Right lung (tissue), 2 donors: ENCODE measurements at regions not wholly inside any gene's neighbourhood (a gene's known extent, or its start where the extent isn't known, plus 50 kb on each side); places are given as distances from the start of the nearest gene placed in this dataset.
"Not testable (repeated sequence)": the region's sequence is repeated elsewhere in the genome, so short reads cannot be mapped to it uniquely, and the experiment has no call there.

Experiments
- DNase-seq, 2 donors: peaks; one replicate each; pipeline ENCODE4 v3.0.0-alpha.2; 2013

- no peak for DNase-seq
Measured at GRCh38 chr5:167104351-167104750, 1187.1 kb upstream of the WWC1 start.

GRCh38 chr5:167105941-167106340 lies 1185.5 kb upstream of the WWC1 start:
- peak in 1 of 2 donors; percentile 9 for DNase-seq

- no peak for DNase-seq
Measured at GRCh38 chr5:167107684-167108083, 1183.8 kb upstream of the WWC1 start.

GRCh38 chr5:167108266-167108665 lies 1183.2 kb upstream of the WWC1 start:
- DNase-seq = not testable (repeated sequence)

GRCh38 chr5:167112556-167112955 lies 1178.9 kb upstream of the WWC1 start:
- DNase-seq = no peak

- no peak for DNase-seq
Measured at GRCh38 chr5:167122267-167122666, 1169.2 kb upstream of the WWC1 start.

GRCh38 chr5:167123126-167123525 lies 1168.3 kb upstream of the WWC1 start:
- no peak for DNase-seq

- no peak for DNase-seq
Measured at GRCh38 chr5:167128581-167128980, 1162.9 kb upstream of the WWC1 start.

GRCh38 chr5:167140548-167141291 lies 1150.7 kb upstream of the WWC1 start:
- peak in 1 of 2 donors; percentile 39 for DNase-seq

GRCh38 chr5:167143716-167144115 lies 1147.7 kb upstream of the WWC1 start:
- DNase-seq = no peak

GRCh38 chr5:167145841-167146240 lies 1145.6 kb upstream of the WWC1 start:
- DNase-seq = no peak

- no peak for DNase-seq
Measured at GRCh38 chr5:167147879-167148278, 1143.6 kb upstream of the WWC1 start.

- DNase-seq = no peak
Measured at GRCh38 chr5:167150661-167151060, 1140.8 kb upstream of the WWC1 start.

- DNase-seq = no peak
Measured at GRCh38 chr5:167152561-167152960, 1138.9 kb upstream of the WWC1 start.

- DNase-seq = no peak
Measured at GRCh38 chr5:167155387-167156005, 1135.9 kb upstream of the WWC1 start.

- DNase-seq = no peak
Measured at GRCh38 chr5:167156446-167156845, 1135.0 kb upstream of the WWC1 start.

- no peak for DNase-seq
Measured at GRCh38 chr5:167158588-167158987, 1132.9 kb upstream of the WWC1 start.

- DNase-seq = no peak
Measured at GRCh38 chr5:167160388-167160787, 1131.1 kb upstream of the WWC1 start.

- DNase-seq = no peak
Measured at GRCh38 chr5:167166696-167167095, 1124.7 kb upstream of the WWC1 start.

- no peak for DNase-seq
Measured at GRCh38 chr5:167167191-167167795, 1124.2 kb upstream of the WWC1 start.

GRCh38 chr5:167168971-167169370 lies 1122.5 kb upstream of the WWC1 start:
- DNase-seq = no peak

- no peak for DNase-seq
Measured at GRCh38 chr5:167171056-167171455, 1120.4 kb upstream of the WWC1 start.

- DNase-seq = no peak
Measured at GRCh38 chr5:167177736-167178135, 1113.7 kb upstream of the WWC1 start.
